GM12878 (cell line): ENCODE measurements at regions not wholly inside any gene's neighbourhood (a gene's known extent, or its start where the extent isn't known, plus 50 kb on each side); places are given as distances from the start of the nearest gene placed in this dataset.

Experiments
- ATAC-seq: fragments of 200-7000 bp; cut with Tn5 transposase; 3 replicates; pipeline ENCODE4 v1.9.1; 2020; ENCODE audit warnings: mild to moderate bottlenecking, moderate library complexity
- BruUV-seq: library from RNA; stranded (reverse); fragments of 400-500 nt; replicated peaks from 2 replicates; lab custom pipeline; 2021; lab: Mats Ljungman, UMichigan
- CTCF ChIA-PET: fragments of 300-600 bp; sonication (Branson Sonifier 250); formaldehyde crosslinking; extraction: SDS; loops from one replicate; lab custom pipeline; 2021; ENCODE audit warnings: inconsistent platforms; lab: Yijun Ruan, JAX
- POLR2A ChIA-PET: fragments of 350-600 bp; formaldehyde crosslinking; extraction: SDS; loops from one replicate; lab custom pipeline; 2021; ENCODE audit warnings: inconsistent platforms; lab: Charles Lee
- RAD21 ChIA-PET: fragments of 300-600 bp; sonication (Branson Sonifier 250); formaldehyde crosslinking; loops from one replicate; lab custom pipeline; 2023; ENCODE audit warnings: antibody characterized with exemption; ENCODE audit not compliant: unreplicated experiment; lab: Charles Lee
- SMC1A ChIA-PET: fragments of 300-600 bp; sonication (Branson Sonifier 250); formaldehyde crosslinking; loops from one replicate; lab custom pipeline; 2023; ENCODE audit not compliant: unreplicated experiment, uncharacterized antibody; lab: Charles Lee
- DNase-seq: peaks from one replicate; pipeline ENCODE4 v3.0.0-alpha.2; 2011; ENCODE audit warnings: low read depth, low spot score
- FAIRE-seq: peaks from 3 replicates; lab custom pipeline; 2011; peaks lifted over from hg19 to GRCh38; lab: Jason Lieb, UNC
- H2AFZ ChIP-seq: 2 replicates; pipeline ENCODE4 v1.6.0; 2011; ENCODE audit warnings: low read depth, low read length, control low read depth; ENCODE audit not compliant: control insufficient read depth
- H3K27ac ChIP-seq: 2 replicates; pipeline ENCODE4 v1.5.1; 2011; ENCODE audit warnings: control low read depth; ENCODE audit not compliant: control insufficient read depth, insufficient read depth
- H3K27me3 ChIP-seq, 2 experiments: replicated peaks in 1 of 2; 2 replicates each; pipeline versions ENCODE4 v1.6.0 to v1.6.1; 2011; ENCODE audit warnings: low read length in 1 of 2; ENCODE audit not compliant: control insufficient read depth in 2 of 2, insufficient read depth in 2 of 2
- H3K36me3 ChIP-seq, 2 experiments: 2 replicates each; pipeline ENCODE4 v1.5.1; 2011; ENCODE audit warnings: low read length in 1 of 2; ENCODE audit not compliant: control insufficient read depth in 2 of 2, insufficient read depth in 2 of 2
- H3K4me1 ChIP-seq: 2 replicates; pipeline ENCODE4 v1.6.1; 2011; ENCODE audit warnings: mild to moderate bottlenecking, low read length, moderate library complexity, mixed read lengths; ENCODE audit not compliant: control insufficient read depth, insufficient read depth
- H3K4me2 ChIP-seq: 2 replicates; pipeline ENCODE4 v1.6.0; 2011; ENCODE audit warnings: control low read depth; ENCODE audit not compliant: control insufficient read depth, insufficient read depth
- H3K4me3 ChIP-seq: fragments of 200-600 bp; sonication (generic); 2 replicates; pipeline ENCODE4 v1.5.1; 2016
- H3K79me2 ChIP-seq: 2 replicates; pipeline ENCODE4 v1.6.0; 2011; ENCODE audit warnings: low read length; ENCODE audit not compliant: control insufficient read depth, insufficient read depth
- H3K9ac ChIP-seq: 2 replicates; pipeline ENCODE4 v1.8.0; 2011; ENCODE audit warnings: low read length, control low read depth, mixed read lengths; ENCODE audit not compliant: control insufficient read depth, insufficient read depth
- H3K9me3 ChIP-seq: replicated peaks from 3 replicates; pipeline ENCODE4 v1.5.1; 2011; ENCODE audit warnings: mild to moderate bottlenecking, low read length; ENCODE audit not compliant: control insufficient read depth, insufficient read depth
- H4K20me1 ChIP-seq: 2 replicates; pipeline ENCODE4 v1.6.0; 2011; ENCODE audit not compliant: control insufficient read depth, insufficient read depth
- DPF2 ChIP-seq: fragments of 450-650 bp; IDR thresholded peaks from 2 replicates; pipeline ENCODE4 v1.6.1; 2017; ENCODE audit warnings: mild to moderate bottlenecking
- MEF2A ChIP-seq: IDR thresholded peaks from 2 replicates; pipeline ENCODE4 v1.6.1; 2011; ENCODE audit warnings: low read depth, mild to moderate bottlenecking, low read length, moderate library complexity; ENCODE audit not compliant: insufficient read depth
- MTA3 ChIP-seq: IDR thresholded peaks from 2 replicates; pipeline ENCODE4 v1.6.1; 2012; ENCODE audit warnings: low read length, inconsistent platforms, borderline replicate concordance
- NFXL1 ChIP-seq: fragments of 450-650 bp; IDR thresholded peaks from 2 replicates; pipeline ENCODE4 v1.6.1; 2017; ENCODE audit warnings: antibody characterized with exemption, mild to moderate bottlenecking, borderline replicate concordance
- RAD21 ChIP-seq: IDR thresholded peaks from 2 replicates; pipeline ENCODE4 v1.6.1; 2011; ENCODE audit warnings: mild to moderate bottlenecking, low read depth, low read length, moderate library complexity; ENCODE audit not compliant: insufficient read depth
- YBX1 ChIP-seq: fragments of 450-650 bp; IDR thresholded peaks from 2 replicates; pipeline ENCODE4 v1.6.1; 2016; ENCODE audit warnings: antibody characterized with exemption
- ZSCAN29 ChIP-seq: fragments of 450-650 bp; IDR thresholded peaks from 2 replicates; pipeline ENCODE4 v1.6.1; 2017; ENCODE audit warnings: mild to moderate bottlenecking, moderate library complexity
- whole genome bisulfite sequencing: methylation state at CpG from one replicate; pipeline ENCODE4 v1.1.6; 2016; ENCODE audit warnings: low lambda C conversion rate; ENCODE audit not compliant: insufficient replicate concordance, insufficient coverage; ENCODE audit errors: missing lambda C conversion rate; 5-methylcytosine and 5-hydroxymethylcytosine counted together
- in situ Hi-C: fragments of 300-500 bp; cut with MboI; formaldehyde crosslinking; loops from 9 replicates; pipeline ENCODE4 v1.14.3; 2018; ENCODE audit warnings: mixed read lengths
- intact Hi-C: fragments of 100-400 bp; cut with micrococcal nuclease; formaldehyde crosslinking; loops from one replicate; pipeline ENCODE4 v1.14.2; 2022; ENCODE audit not compliant: unreplicated experiment
- TF ChIP-seq, protein P1 (sequence below): fragments of 450-650 bp; formaldehyde crosslinking; IDR thresholded peaks from 2 replicates; pipeline ENCODE4 v1.5.0; 2022; ENCODE audit warnings: mild to moderate bottlenecking, missing genetic modification characterization

DNA sequence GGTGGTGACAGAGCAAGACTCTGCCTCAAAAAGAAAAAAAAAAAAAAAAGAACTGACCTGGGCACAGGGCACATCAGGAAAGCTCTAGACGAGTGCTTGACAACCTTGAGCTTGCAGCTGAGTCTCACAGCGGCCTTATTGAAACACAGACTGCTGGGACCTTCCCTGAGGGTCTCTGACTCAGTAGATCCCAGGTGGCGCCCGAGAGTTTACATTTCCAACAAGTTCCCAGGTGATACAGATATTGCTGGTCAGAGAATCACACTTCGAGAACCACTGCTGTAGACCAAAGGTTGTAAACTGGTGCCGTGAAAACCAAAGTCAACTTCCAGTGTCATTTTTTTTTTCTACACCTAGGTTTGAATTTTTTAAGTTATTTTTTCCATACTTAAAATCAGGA, 573.2 kb upstream of the MDFIC2 start:
- ChIA-PET CTCF (no interaction called here), RAD21 (no interaction called here), SMC1A (no interaction called here), POLR2A (no interaction called here)
- Histone ChIP-seq H3K36me3 (no peaks in the 10 kb centered on the region), H3K9me3 (no peaks in the 10 kb centered on the region), H3K27ac (no peak overlapping the region), H3K79me2 (no peaks in the 10 kb centered on the region), H4K20me1 (no peaks in the 10 kb centered on the region), H3K27me3 (no peaks in the 10 kb centered on the region), H3K4me2 (no peak overlapping the region), H3K4me3 (no peak overlapping the region), H3K4me1 (no peaks in the 10 kb centered on the region), H2AFZ (no peak overlapping the region), H3K9ac (no peak overlapping the region)
- no TSS peak for BruUV-seq
- intact Hi-C loops (no loop called here), in situ Hi-C loops (no loop called here)
- DNase-seq: no peak
- no peak for FAIRE-seq
- WGBS: 25% methylated on average over 6 of the region's 6 CpGs
- TF ChIP-seq NFXL1: no peak
- no peak for TF ChIP-seq DPF2
- TF ChIP-seq MEF2A: no peak
- no peak for TF ChIP-seq YBX1
- TF ChIP-seq, protein P1, sequence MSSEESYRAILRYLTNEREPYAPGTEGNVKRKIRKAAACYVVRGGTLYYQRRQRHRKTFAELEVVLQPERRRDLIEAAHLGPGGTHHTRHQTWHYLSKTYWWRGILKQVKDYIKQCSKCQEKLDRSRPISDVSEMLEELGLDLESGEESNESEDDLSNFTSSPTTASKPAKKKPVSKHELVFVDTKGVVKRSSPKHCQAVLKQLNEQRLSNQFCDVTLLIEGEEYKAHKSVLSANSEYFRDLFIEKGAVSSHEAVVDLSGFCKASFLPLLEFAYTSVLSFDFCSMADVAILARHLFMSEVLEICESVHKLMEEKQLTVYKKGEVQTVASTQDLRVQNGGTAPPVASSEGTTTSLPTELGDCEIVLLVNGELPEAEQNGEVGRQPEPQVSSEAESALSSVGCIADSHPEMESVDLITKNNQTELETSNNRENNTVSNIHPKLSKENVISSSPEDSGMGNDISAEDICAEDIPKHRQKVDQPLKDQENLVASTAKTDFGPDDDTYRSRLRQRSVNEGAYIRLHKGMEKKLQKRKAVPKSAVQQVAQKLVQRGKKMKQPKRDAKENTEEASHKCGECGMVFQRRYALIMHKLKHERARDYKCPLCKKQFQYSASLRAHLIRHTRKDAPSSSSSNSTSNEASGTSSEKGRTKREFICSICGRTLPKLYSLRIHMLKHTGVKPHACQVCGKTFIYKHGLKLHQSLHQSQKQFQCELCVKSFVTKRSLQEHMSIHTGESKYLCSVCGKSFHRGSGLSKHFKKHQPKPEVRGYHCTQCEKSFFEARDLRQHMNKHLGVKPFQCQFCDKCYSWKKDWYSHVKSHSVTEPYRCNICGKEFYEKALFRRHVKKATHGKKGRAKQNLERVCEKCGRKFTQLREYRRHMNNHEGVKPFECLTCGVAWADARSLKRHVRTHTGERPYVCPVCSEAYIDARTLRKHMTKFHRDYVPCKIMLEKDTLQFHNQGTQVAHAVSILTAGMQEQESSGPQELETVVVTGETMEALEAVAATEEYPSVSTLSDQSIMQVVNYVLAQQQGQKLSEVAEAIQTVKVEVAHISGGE (CRISPR knock-in tag): no peak
- TF ChIP-seq ZSCAN29: no peak
- no peak for TF ChIP-seq MTA3
- TF ChIP-seq RAD21: no peak
- ATAC-seq: no peak
